IMR-90 (cell line): ENCODE measurements at regions not wholly inside any gene's neighbourhood (a gene's known extent, or its start where the extent isn't known, plus 50 kb on each side); places are given as distances from the start of the nearest gene placed in this dataset.

ENCODE experiments used
- MXI1 ChIP-seq: IDR thresholded peaks from 2 replicates; pipeline ENCODE4 v1.6.1; 2012; ENCODE audit warnings: low read depth, mild to moderate bottlenecking, low read length, moderate library complexity, borderline replicate concordance
- POLR2A ChIP-seq: IDR thresholded peaks from 2 replicates; pipeline ENCODE4 v1.6.1; 2012; ENCODE audit warnings: mild to moderate bottlenecking, low read depth, low read length
- TF ChIP-seq, protein P1 (sequence below): conservative IDR thresholded peaks from 2 replicates; pipeline ENCODE4 v1.5.1; 2012; ENCODE audit warnings: mild to moderate bottlenecking, low read depth, low read length, improper control_type of control experiment

DNA sequence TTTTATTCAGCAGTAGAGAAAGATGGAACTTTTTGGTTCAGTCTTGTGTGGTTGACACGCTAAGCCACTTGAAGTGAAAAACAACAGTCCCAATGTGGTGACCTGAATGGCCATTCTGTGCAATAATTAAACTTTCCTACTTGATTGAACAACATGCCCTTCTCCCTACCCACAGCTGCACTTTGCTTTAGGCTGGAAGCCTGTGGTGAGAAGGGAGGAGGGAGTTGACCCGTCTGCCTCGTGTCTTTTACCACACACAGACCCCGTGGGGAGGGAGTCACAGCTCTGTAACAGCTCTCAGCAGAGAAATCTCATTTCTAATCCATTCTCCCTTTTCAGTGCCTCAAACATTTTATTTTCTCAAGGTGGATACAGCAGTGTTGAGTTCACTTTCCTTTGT, 138.2 kb upstream of the PKDCC start:
- TF ChIP-seq, protein P1, sequence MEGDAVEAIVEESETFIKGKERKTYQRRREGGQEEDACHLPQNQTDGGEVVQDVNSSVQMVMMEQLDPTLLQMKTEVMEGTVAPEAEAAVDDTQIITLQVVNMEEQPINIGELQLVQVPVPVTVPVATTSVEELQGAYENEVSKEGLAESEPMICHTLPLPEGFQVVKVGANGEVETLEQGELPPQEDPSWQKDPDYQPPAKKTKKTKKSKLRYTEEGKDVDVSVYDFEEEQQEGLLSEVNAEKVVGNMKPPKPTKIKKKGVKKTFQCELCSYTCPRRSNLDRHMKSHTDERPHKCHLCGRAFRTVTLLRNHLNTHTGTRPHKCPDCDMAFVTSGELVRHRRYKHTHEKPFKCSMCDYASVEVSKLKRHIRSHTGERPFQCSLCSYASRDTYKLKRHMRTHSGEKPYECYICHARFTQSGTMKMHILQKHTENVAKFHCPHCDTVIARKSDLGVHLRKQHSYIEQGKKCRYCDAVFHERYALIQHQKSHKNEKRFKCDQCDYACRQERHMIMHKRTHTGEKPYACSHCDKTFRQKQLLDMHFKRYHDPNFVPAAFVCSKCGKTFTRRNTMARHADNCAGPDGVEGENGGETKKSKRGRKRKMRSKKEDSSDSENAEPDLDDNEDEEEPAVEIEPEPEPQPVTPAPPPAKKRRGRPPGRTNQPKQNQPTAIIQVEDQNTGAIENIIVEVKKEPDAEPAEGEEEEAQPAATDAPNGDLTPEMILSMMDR: no peak
- TF ChIP-seq POLR2A (no peak), MXI1 (no peak)
